Activated T-cell treated with anti-CD3 and anti-CD28 coated beads, Interleukin-2, amount 50 U/mL, for 72 hours (primary cell): ENCODE measurements at regions not wholly inside any gene's neighbourhood (a gene's known extent, or its start where the extent isn't known, plus 50 kb on each side); places are given as distances from the start of the nearest gene placed in this dataset.

Source experiments
- ATAC-seq, 2 donors: fragments of 150-1000 bp; cut with Tn5 transposase; replicated peaks in 1 of 2; 2 replicates each; pipeline ENCODE4 v1.10.0; 2021; ENCODE audit warnings: moderate library complexity in 2 of 2, mild to moderate bottlenecking in 1 of 2
- DNase-seq, 2 donors: peaks; one replicate each; pipeline ENCODE4 v3.0.0; 2021 to 2022; ENCODE audit warnings: mixed read lengths in 1 of 2
- H3K27ac Mint-ChIP-seq: one replicate; pipeline ENCODE4 v1.8.0; 2022; ENCODE audit warnings: mild to moderate bottlenecking, moderate library complexity, mixed read lengths
- H3K27me3 Mint-ChIP-seq: one replicate; pipeline ENCODE4 v1.8.0; 2022; ENCODE audit warnings: low read depth, mixed read lengths
- H3K36me3 Mint-ChIP-seq, 2 donors: one replicate each; pipeline ENCODE4 v1.8.0; 2022; ENCODE audit warnings: mixed read lengths in 2 of 2, mild to moderate bottlenecking in 1 of 2; ENCODE audit not compliant: insufficient read depth in 2 of 2
- H3K4me1 Mint-ChIP-seq: one replicate; pipeline ENCODE4 v1.8.0; 2022; ENCODE audit warnings: low read depth, mixed read lengths
- H3K4me3 Mint-ChIP-seq, 2 donors: one replicate each; pipeline ENCODE4 v1.8.0; 2022; ENCODE audit warnings: mild to moderate bottlenecking in 2 of 2, mixed read lengths in 2 of 2, moderate library complexity in 2 of 2
- H3K9me3 Mint-ChIP-seq, 2 donors: one replicate each; pipeline ENCODE4 v1.8.0; 2022; ENCODE audit warnings: mixed read lengths in 2 of 2

- Mint-ChIP-seq H3K27me3 (peaks cover 5% of the 10 kb centered on the region), H3K4me3 (no peak overlapping the region), H3K27ac (no peak overlapping the region), H3K4me1 (no peaks in the 10 kb centered on the region), H3K9me3 (peaks cover 0 to 1% of the 10 kb centered on the region in 2 donors), H3K36me3 (no peaks in the 10 kb centered on the region)
- DNase-seq (no peak), ATAC-seq (no peak)
Observed at GRCh38 chr6:104407957-104408356, 451.8 kb downstream of the HACE1 start.

GRCh38 chr6:104404377-104404776 is 455.3 kb downstream of the HACE1 start:
- DNase-seq: no peak
- Mint-ChIP-seq H3K36me3 (no peaks in the 10 kb centered on the region), H3K27me3 (peaks cover 5% of the 10 kb centered on the region), H3K4me1 (no peaks in the 10 kb centered on the region), H3K9me3 (peaks cover 0 to 1% of the 10 kb centered on the region in 2 donors), H3K27ac (no peak overlapping the region), H3K4me3 (no peak overlapping the region)
- no peak for ATAC-seq

GRCh38 chr6:104402572-104402971 is 457.1 kb downstream of the HACE1 start:
- Mint-ChIP-seq H3K4me1 (no peaks in the 10 kb centered on the region), H3K36me3 (no peaks in the 10 kb centered on the region), H3K27ac (no peak overlapping the region), H3K4me3 (no peak overlapping the region), H3K9me3 (peaks cover 0 to 1% of the 10 kb centered on the region in 2 donors), H3K27me3 (peaks cover 5% of the 10 kb centered on the region)
- DNase-seq (no peak), ATAC-seq (no peak)

DNA sequence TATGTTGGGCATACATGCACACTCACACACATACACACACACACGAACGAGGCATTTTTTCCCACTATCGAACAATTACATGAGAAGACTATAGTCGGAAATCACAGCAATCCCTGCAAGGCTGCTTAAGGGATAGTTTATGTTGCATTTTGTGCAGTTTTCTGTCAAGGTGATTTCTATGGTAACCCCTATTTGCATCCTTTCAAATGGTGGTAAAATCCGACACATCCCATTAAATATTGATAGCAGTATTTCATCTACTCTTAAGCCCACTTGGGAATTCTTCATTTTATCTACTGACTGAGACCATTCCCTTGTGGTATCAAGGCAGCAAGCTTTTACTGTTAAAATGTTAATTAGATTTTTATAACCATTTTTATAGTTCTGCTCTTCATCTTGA is 457.8 kb downstream of the HACE1 start:
- Mint-ChIP-seq H3K36me3 (no peaks in the 10 kb centered on the region), H3K27me3 (peaks cover 5% of the 10 kb centered on the region), H3K27ac (no peak overlapping the region), H3K9me3 (peaks cover 0 to 1% of the 10 kb centered on the region in 2 donors), H3K4me3 (no peak overlapping the region), H3K4me1 (no peaks in the 10 kb centered on the region)
- DNase-seq: no peak
- ATAC-seq: no peak

GRCh38 chr6:104400844-104401243 is 458.9 kb downstream of the HACE1 start:
- DNase-seq: no peak
- H3K4me3 Mint-ChIP-seq: no peak overlapping the region
- no peak for ATAC-seq

GRCh38 chr6:104396077-104396476 is 463.6 kb downstream of the HACE1 start:
- H3K4me1 Mint-ChIP-seq: no peaks in the 10 kb centered on the region

More at GRCh38 chr6:104400844-104401243, 458.9 kb downstream of the HACE1 start:
- H3K4me1 Mint-ChIP-seq: no peaks in the 10 kb centered on the region
- no peaks in the 10 kb centered on the region for H3K36me3 Mint-ChIP-seq
- peaks cover 0 to 1% of the 10 kb centered on the region in 2 donors for H3K9me3 Mint-ChIP-seq
- H3K27me3 Mint-ChIP-seq: peaks cover 5% of the 10 kb centered on the region
- no peak overlapping the region for H3K27ac Mint-ChIP-seq

GRCh38 chr6:104381907-104382306 is 477.8 kb downstream of the HACE1 start:
- H3K27ac Mint-ChIP-seq: no peak overlapping the region
- H3K36me3 Mint-ChIP-seq: no peaks in the 10 kb centered on the region
- no peak for ATAC-seq
- peaks cover 0 to 2% of the 10 kb centered on the region in 2 donors for H3K9me3 Mint-ChIP-seq
- H3K4me1 Mint-ChIP-seq: no peaks in the 10 kb centered on the region
- DNase-seq: no peak
- no peaks in the 10 kb centered on the region for H3K27me3 Mint-ChIP-seq
- no peak overlapping the region for H3K4me3 Mint-ChIP-seq

More at GRCh38 chr6:104396077-104396476, 463.6 kb downstream of the HACE1 start:
- H3K27me3 Mint-ChIP-seq: no peaks in the 10 kb centered on the region
- ATAC-seq (no peak), DNase-seq (no peak)
- H3K4me3 Mint-ChIP-seq: no peak overlapping the region
- no peak overlapping the region for H3K27ac Mint-ChIP-seq
- H3K36me3 Mint-ChIP-seq: no peaks in the 10 kb centered on the region
- H3K9me3 Mint-ChIP-seq: no peaks in the 10 kb centered on the region

- no peak overlapping the region for H3K4me3 Mint-ChIP-seq
- no peaks in the 10 kb centered on the region for H3K27me3 Mint-ChIP-seq
- H3K4me1 Mint-ChIP-seq: no peaks in the 10 kb centered on the region
- DNase-seq (no peak), ATAC-seq (no peak)
- peaks cover 2% of the 10 kb centered on the region in 2 donors for H3K9me3 Mint-ChIP-seq
- no peak overlapping the region for H3K27ac Mint-ChIP-seq
- no peaks in the 10 kb centered on the region for H3K36me3 Mint-ChIP-seq
Observed at GRCh38 chr6:104365451-104366234, 494.1 kb downstream of the HACE1 start.

GRCh38 chr6:104357928-104358327 is 501.8 kb downstream of the HACE1 start:
- Mint-ChIP-seq H3K27ac (no peak overlapping the region), H3K4me3 (no peak overlapping the region), H3K36me3 (no peaks in the 10 kb centered on the region), H3K9me3 (peaks cover 0 to 2% of the 10 kb centered on the region in 2 donors), H3K27me3 (no peaks in the 10 kb centered on the region), H3K4me1 (no peaks in the 10 kb centered on the region)
- DNase-seq: no peak
- ATAC-seq: no peak

- H3K27ac Mint-ChIP-seq: no peak overlapping the region
- ATAC-seq: no peak
- no peak for DNase-seq
- H3K27me3 Mint-ChIP-seq: no peaks in the 10 kb centered on the region
- no peak overlapping the region for H3K4me3 Mint-ChIP-seq
- H3K36me3 Mint-ChIP-seq: no peaks in the 10 kb centered on the region
- no peaks in the 10 kb centered on the region for H3K4me1 Mint-ChIP-seq
- H3K9me3 Mint-ChIP-seq: peaks cover 0 to 2% of the 10 kb centered on the region in 2 donors
Observed at GRCh38 chr6:104356197-104356596, 503.5 kb downstream of the HACE1 start.

DNA sequence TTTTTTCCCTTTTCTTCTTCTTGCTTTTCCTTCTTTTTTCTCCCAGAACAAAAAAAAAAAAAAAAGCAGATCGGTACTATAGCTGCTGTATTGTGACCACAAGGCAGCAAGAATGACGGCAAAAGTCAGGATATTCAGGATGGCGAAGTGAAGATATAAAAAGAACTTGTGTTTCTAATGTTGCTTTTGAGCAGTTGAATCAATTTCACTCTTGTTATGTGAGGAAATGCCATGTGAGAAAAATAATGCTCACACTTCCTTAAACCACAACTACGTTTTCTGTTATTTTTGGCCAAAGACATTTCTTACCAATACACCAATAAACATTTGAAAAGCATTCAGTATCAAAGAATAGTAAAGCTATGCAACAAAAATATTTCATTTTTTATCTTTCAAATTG is 510.5 kb downstream of the HACE1 start:
- no peaks in the 10 kb centered on the region for H3K27me3 Mint-ChIP-seq
- no peaks in the 10 kb centered on the region for H3K4me1 Mint-ChIP-seq
- H3K27ac Mint-ChIP-seq: no peak overlapping the region
- peaks cover 2 to 3% of the 10 kb centered on the region in 2 donors for H3K36me3 Mint-ChIP-seq
- no peak for ATAC-seq
- no peak for DNase-seq
- peaks cover 0 to 2% of the 10 kb centered on the region in 2 donors for H3K9me3 Mint-ChIP-seq
- H3K4me3 Mint-ChIP-seq: no peak overlapping the region

GRCh38 chr6:104344223-104344622 is 515.5 kb downstream of the HACE1 start:
- peaks cover 2 to 5% of the 10 kb centered on the region in 2 donors for H3K36me3 Mint-ChIP-seq
- H3K9me3 Mint-ChIP-seq: peaks cover 2 to 4% of the 10 kb centered on the region in 2 donors
- H3K27me3 Mint-ChIP-seq: no peaks in the 10 kb centered on the region
- H3K4me3 Mint-ChIP-seq: no peak overlapping the region
- ATAC-seq: no peak
- H3K27ac Mint-ChIP-seq: no peak overlapping the region
- H3K4me1 Mint-ChIP-seq: no peaks in the 10 kb centered on the region
- no peak for DNase-seq

DNA sequence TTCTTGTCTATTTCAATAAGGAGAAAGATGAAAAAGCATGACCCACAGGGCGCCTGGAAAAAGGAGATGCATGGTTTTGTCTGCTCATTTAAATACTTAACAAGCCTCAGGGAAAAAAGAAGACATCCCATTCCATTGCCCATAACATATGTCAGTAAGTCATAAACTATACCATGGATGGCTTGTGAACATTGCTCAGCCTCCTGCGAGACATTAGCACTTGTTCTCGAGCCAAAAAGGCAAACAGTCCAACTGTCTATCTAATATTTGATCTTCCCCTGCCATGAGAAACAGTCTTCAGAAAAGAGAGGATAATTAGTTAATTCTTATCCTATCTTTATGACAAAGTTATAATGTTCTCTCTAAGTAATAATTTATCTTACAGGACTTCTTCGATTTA is 527.4 kb downstream of the HACE1 start:
- no peaks in the 10 kb centered on the region for H3K4me1 Mint-ChIP-seq
- ATAC-seq (no peak), DNase-seq (no peak)
- no peaks in the 10 kb centered on the region for H3K36me3 Mint-ChIP-seq
- no peak overlapping the region for H3K27ac Mint-ChIP-seq
- H3K27me3 Mint-ChIP-seq: no peaks in the 10 kb centered on the region
- no peak overlapping the region for H3K4me3 Mint-ChIP-seq
- H3K9me3 Mint-ChIP-seq: no peaks in the 10 kb centered on the region
